ENCODE measurements at regions not wholly inside any gene's neighbourhood (a gene's known extent, or its start where the extent isn't known, plus 50 kb on each side); places are given as distances from the start of the nearest gene placed in this dataset.
"Not testable (repeated sequence)": the region's sequence is repeated elsewhere in the genome, so short reads cannot be mapped to it uniquely, and the experiment has no call there.

DNA sequence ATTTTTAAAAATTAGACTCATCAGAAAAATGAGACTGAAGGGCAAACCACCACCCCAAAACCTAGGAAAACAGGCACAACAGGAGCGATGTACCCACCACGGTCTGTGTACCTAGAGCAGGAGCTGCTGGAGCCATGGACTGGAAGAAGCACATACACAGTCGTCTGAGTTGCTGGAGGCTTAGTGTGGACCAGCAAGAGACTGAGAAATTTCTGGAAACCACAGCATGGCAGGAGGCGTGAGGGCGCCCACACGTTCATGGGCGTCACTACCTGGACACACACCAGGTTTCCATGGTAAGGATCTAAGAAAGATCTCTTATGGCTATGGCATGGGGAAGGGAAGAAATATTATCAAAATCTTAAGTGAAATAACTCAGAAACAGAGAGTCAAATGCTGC is 91.9 kb downstream of the MED10 start:
- no peaks in the 10 kb centered on the region for H3K36me3 ChIP-seq (ENCODE audit: control insufficient read depth, insufficient read depth, low read length)
- ATAC-seq (no peak), DNase-seq (no peak)
- intact Hi-C loops (cut with micrococcal nuclease), result no loop called here
- H3K9me3 ChIP-seq (ENCODE audit: control insufficient read depth, insufficient read depth, low read length), result no peaks in the 10 kb centered on the region
- Mint-ChIP-seq H3K4me3 (no peak overlapping the region), H3K4me1 (no peaks in the 10 kb centered on the region), H3K27ac (no peak overlapping the region), H3K27me3 (ENCODE audit: low read depth in 2 of 2) (peaks cover 3 to 22% of the 10 kb centered on the region in 2 donors), H3K36me3 (no peaks in the 10 kb centered on the region), H3K9me3 (no peaks in the 10 kb centered on the region)
- 87% methylated on average over 7 of the region's 7 CpGs for WGBS (ENCODE audit: insufficient coverage)
- H3K4me1 ChIP-seq (ENCODE audit: control insufficient read depth, insufficient read depth, low read length), result no peaks in the 10 kb centered on the region
- TF ChIP-seq, protein P1, sequence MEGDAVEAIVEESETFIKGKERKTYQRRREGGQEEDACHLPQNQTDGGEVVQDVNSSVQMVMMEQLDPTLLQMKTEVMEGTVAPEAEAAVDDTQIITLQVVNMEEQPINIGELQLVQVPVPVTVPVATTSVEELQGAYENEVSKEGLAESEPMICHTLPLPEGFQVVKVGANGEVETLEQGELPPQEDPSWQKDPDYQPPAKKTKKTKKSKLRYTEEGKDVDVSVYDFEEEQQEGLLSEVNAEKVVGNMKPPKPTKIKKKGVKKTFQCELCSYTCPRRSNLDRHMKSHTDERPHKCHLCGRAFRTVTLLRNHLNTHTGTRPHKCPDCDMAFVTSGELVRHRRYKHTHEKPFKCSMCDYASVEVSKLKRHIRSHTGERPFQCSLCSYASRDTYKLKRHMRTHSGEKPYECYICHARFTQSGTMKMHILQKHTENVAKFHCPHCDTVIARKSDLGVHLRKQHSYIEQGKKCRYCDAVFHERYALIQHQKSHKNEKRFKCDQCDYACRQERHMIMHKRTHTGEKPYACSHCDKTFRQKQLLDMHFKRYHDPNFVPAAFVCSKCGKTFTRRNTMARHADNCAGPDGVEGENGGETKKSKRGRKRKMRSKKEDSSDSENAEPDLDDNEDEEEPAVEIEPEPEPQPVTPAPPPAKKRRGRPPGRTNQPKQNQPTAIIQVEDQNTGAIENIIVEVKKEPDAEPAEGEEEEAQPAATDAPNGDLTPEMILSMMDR (IDR thresholded peaks at IDR 0.05), result no peak
- no peaks in the 10 kb centered on the region for H3K27me3 ChIP-seq (ENCODE audit: control insufficient read depth, insufficient read depth, low read length)
- H3K27ac ChIP-seq (ENCODE audit: low read length), result no peak overlapping the region
- no peak overlapping the region for H3K4me3 ChIP-seq (ENCODE audit: low read length)

DNA sequence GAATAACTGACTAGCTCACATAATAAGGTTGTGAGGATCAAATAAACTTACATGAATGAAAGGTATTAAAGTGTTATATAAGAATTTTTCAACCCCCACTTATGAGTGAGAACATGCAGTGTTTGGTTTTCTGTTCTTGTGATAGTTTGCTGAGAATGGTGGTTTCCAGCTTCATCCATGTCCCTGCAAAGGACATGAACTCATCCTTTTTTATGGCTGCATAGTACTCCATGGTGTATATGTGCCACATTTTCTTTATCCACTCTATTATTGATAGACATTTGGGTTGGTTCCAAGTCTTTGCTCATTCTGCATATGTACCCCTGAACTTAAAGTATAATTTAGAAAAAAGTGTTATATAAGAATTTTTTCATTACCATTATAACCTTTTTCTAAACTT is 93.9 kb downstream of the MED10 start:
- H3K9me3 ChIP-seq (ENCODE audit: control insufficient read depth, insufficient read depth, low read length); H3K4me3 ChIP-seq (ENCODE audit: low read length); H3K9me3 Mint-ChIP-seq; intact Hi-C loops (cut with micrococcal nuclease); H3K27ac ChIP-seq (ENCODE audit: low read length); DNase-seq; H3K27me3 ChIP-seq (ENCODE audit: control insufficient read depth, insufficient read depth, low read length); ATAC-seq; H3K4me1 ChIP-seq (ENCODE audit: control insufficient read depth, insufficient read depth, low read length); H3K36me3 Mint-ChIP-seq; H3K4me3 Mint-ChIP-seq; H3K27ac Mint-ChIP-seq; H3K36me3 ChIP-seq (ENCODE audit: control insufficient read depth, insufficient read depth, low read length); H3K4me1 Mint-ChIP-seq: not testable (repeated sequence)
- H3K27me3 Mint-ChIP-seq (ENCODE audit: low read depth in 2 of 2), result peaks cover 7 to 36% of the 10 kb centered on the region in 2 donors

DNA sequence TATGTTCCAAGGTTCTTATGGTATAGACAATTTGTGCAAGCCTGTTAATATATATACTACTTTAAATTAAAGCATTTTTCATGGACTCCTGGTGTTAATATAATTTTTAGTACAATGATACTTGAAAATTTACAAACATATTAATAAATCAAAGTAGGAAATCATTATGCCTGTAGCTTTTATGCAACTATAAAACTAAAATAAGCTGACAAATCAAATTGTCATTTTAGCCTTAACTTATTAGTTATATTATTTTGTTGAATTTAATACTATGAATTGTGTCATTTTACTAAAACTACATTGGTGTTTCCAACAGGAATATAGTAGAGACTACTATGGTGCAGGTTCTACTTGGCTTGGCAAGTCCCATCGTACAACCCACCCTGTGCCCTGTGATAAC is 96.0 kb downstream of the MED10 start:
- TF ChIP-seq, protein P1 (IDR thresholded peaks at IDR 0.05), result no peak
- H3K27ac Mint-ChIP-seq, result no peak overlapping the region
- no peaks in the 10 kb centered on the region for H3K9me3 Mint-ChIP-seq
- Histone ChIP-seq H3K27me3 (ENCODE audit: control insufficient read depth, insufficient read depth, low read length) (no peaks in the 10 kb centered on the region), H3K36me3 (ENCODE audit: control insufficient read depth, insufficient read depth, low read length) (no peaks in the 10 kb centered on the region), H3K4me1 (ENCODE audit: control insufficient read depth, insufficient read depth, low read length) (no peaks in the 10 kb centered on the region), H3K9me3 (ENCODE audit: control insufficient read depth, insufficient read depth, low read length) (no peaks in the 10 kb centered on the region), H3K27ac (ENCODE audit: low read length) (no peak overlapping the region), H3K4me3 (ENCODE audit: low read length) (no peak overlapping the region)
- H3K27me3 Mint-ChIP-seq (ENCODE audit: low read depth in 2 of 2), result peaks cover 4 to 28% of the 10 kb centered on the region in 2 donors
- H3K4me1 Mint-ChIP-seq, result no peaks in the 10 kb centered on the region
- 70% methylated on average over 1 of the region's 1 CpG for WGBS (ENCODE audit: insufficient coverage)
- H3K4me3 Mint-ChIP-seq, result no peak overlapping the region
- H3K36me3 Mint-ChIP-seq, result no peaks in the 10 kb centered on the region
- ATAC-seq (no peak), DNase-seq (no peak)
- intact Hi-C loops (cut with micrococcal nuclease), result no loop called here

DNA sequence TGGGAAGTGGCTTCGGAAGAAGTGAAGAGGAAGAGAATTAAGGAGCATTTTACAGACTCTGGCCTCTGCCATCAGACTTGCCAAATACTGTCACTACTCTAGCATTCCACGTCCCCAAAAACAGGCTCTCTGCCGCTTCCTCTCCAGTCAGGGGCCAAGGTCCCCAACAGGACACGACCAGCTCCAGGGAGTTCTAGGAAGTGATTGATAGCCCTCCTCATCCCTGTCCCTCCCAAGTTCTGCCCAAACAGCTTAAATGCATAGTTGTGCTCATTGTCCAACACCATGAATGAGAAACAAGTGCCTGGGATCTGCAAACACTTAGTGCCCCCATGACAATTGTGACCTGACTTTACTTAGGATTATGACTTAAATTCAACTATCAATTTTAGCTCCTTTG is 96.5 kb downstream of the MED10 start:
- no peaks in the 10 kb centered on the region for H3K9me3 ChIP-seq (ENCODE audit: control insufficient read depth, insufficient read depth, low read length)
- WGBS (ENCODE audit: insufficient coverage), result 32% methylated on average over 3 of the region's 4 CpGs

More for the DNA sequence above, 96.5 kb downstream of the MED10 start:
- no peak for ATAC-seq
- H3K4me1 Mint-ChIP-seq, result no peaks in the 10 kb centered on the region
- DNase-seq, result no peak
- peaks cover 4 to 28% of the 10 kb centered on the region in 2 donors for H3K27me3 Mint-ChIP-seq (ENCODE audit: low read depth in 2 of 2)
- H3K36me3 Mint-ChIP-seq, result no peaks in the 10 kb centered on the region
- Histone ChIP-seq H3K36me3 (ENCODE audit: control insufficient read depth, insufficient read depth, low read length) (no peaks in the 10 kb centered on the region), H3K4me3 (ENCODE audit: low read length) (no peak overlapping the region), H3K27me3 (ENCODE audit: control insufficient read depth, insufficient read depth, low read length) (no peaks in the 10 kb centered on the region), H3K4me1 (ENCODE audit: control insufficient read depth, insufficient read depth, low read length) (no peaks in the 10 kb centered on the region), H3K27ac (ENCODE audit: low read length) (no peak overlapping the region)
- H3K4me3 Mint-ChIP-seq, result no peak overlapping the region
- intact Hi-C loops (cut with micrococcal nuclease), result no loop called here
- TF ChIP-seq, protein P1 (IDR thresholded peaks at IDR 0.05), result no peak
- no peaks in the 10 kb centered on the region for H3K9me3 Mint-ChIP-seq
- H3K27ac Mint-ChIP-seq, result no peak overlapping the region
